PC-9 (cell line): ENCODE measurements at regions not wholly inside any gene's neighbourhood (a gene's known extent, or its start where the extent isn't known, plus 50 kb on each side); places are given as distances from the start of the nearest gene placed in this dataset.

Experiments used
- EZH2 ChIP-seq: fragments of 200-600 bp; sonication (generic); IDR thresholded peaks from 2 replicates; pipeline ENCODE4 v1.8.0; 2017; ENCODE audit warnings: antibody characterized with exemption, low read depth
- TF ChIP-seq, protein P1 (sequence below): fragments of 200-600 bp; sonication (generic); conservative IDR thresholded peaks from 2 replicates; pipeline ENCODE4 v1.6.1; 2017; ENCODE audit warnings: mixed run types, antibody characterized with exemption, mild to moderate bottlenecking, moderate library complexity

GRCh38 chr6:170040115-170040500 lies 250.8 kb downstream of the DLL1 start:
- TF ChIP-seq, protein P1, sequence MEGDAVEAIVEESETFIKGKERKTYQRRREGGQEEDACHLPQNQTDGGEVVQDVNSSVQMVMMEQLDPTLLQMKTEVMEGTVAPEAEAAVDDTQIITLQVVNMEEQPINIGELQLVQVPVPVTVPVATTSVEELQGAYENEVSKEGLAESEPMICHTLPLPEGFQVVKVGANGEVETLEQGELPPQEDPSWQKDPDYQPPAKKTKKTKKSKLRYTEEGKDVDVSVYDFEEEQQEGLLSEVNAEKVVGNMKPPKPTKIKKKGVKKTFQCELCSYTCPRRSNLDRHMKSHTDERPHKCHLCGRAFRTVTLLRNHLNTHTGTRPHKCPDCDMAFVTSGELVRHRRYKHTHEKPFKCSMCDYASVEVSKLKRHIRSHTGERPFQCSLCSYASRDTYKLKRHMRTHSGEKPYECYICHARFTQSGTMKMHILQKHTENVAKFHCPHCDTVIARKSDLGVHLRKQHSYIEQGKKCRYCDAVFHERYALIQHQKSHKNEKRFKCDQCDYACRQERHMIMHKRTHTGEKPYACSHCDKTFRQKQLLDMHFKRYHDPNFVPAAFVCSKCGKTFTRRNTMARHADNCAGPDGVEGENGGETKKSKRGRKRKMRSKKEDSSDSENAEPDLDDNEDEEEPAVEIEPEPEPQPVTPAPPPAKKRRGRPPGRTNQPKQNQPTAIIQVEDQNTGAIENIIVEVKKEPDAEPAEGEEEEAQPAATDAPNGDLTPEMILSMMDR = no peak
- TF ChIP-seq EZH2 = no peak
